Left cardiac atrium (tissue), 4 donors: ENCODE measurements at regions not wholly inside any gene's neighbourhood (a gene's known extent, or its start where the extent isn't known, plus 50 kb on each side); places are given as distances from the start of the nearest gene placed in this dataset.
"Not testable (repeated sequence)": the region's sequence is repeated elsewhere in the genome, so short reads cannot be mapped to it uniquely, and the experiment has no call there.

Experiments used
- ATAC-seq, 2 donors: fragments of 200-7000 bp; cut with Tn5 transposase; one replicate each; pipeline ENCODE4 v1.9.1; 2020; ENCODE audit warnings: mild to moderate bottlenecking in 2 of 2, moderate library complexity in 2 of 2
- DNase-seq: peaks from one replicate; pipeline ENCODE4 v3.0.0-alpha.2; 2020
- intact Hi-C, 2 donors: fragments of 100-400 bp; cut with DNase I; formaldehyde crosslinking; loops; one replicate each; pipeline versions ENCODE4 v1.14.1 to v1.15.1; 2022 to 2023
- donor health status: DM: no; HTN: yes; CAD: no.
- donor health status: DM: no; HTN: yes; CAD: no; lungs with severe emphysema.
- donor health status: DM: yes; HTN: yes; CAD: no.
- donor health status: Dilated cardiomyopathy.

- intact Hi-C loops = no loop called here
- no peak for ATAC-seq
Observed at GRCh38 chr11:37929100-37929653, 1331.1 kb upstream of the RAG2 start.

GRCh38 chr11:37926772-37927171 lies 1328.7 kb upstream of the RAG2 start:
- DNase-seq = no peak
- ATAC-seq = no peak
- intact Hi-C loops = no loop called here

More at GRCh38 chr11:37929100-37929653, 1331.1 kb upstream of the RAG2 start:
- no peak for DNase-seq

GRCh38 chr11:37916331-37916730 lies 1318.3 kb upstream of the RAG2 start:
- intact Hi-C loops = no loop called here
- ATAC-seq = no peak
- no peak for DNase-seq

- intact Hi-C loops = no loop called here
- no peak for DNase-seq
- ATAC-seq = no peak
Observed at GRCh38 chr11:37914859-37915258, 1316.8 kb upstream of the RAG2 start.

- intact Hi-C loops = no loop called here
- DNase-seq (no peak), ATAC-seq (peak; percentile 30 to 52)
Observed at GRCh38 chr11:37908219-37908548, 1310.1 kb upstream of the RAG2 start.

- ATAC-seq (peak in 1 of 2 donors; percentile 21), DNase-seq (no peak)
- intact Hi-C loops = no loop called here
Observed at GRCh38 chr11:37907436-37908218, 1309.6 kb upstream of the RAG2 start.

- intact Hi-C loops = no loop called here
- DNase-seq (no peak), ATAC-seq (no peak)
Observed at GRCh38 chr11:37905707-37906417, 1307.8 kb upstream of the RAG2 start.

GRCh38 chr11:37896016-37896415 lies 1298.0 kb upstream of the RAG2 start:
- ATAC-seq = no peak
- DNase-seq = no peak
- intact Hi-C loops = no loop called here

GRCh38 chr11:37881741-37882140 lies 1283.7 kb upstream of the RAG2 start:
- DNase-seq (no peak), ATAC-seq (no peak)
- intact Hi-C loops = no loop called here

- no peak for DNase-seq
- intact Hi-C loops = no loop called here
- ATAC-seq = no peak
Observed at GRCh38 chr11:37861671-37862070, 1263.6 kb upstream of the RAG2 start.

GRCh38 chr11:37858806-37859537 lies 1260.9 kb upstream of the RAG2 start:
- ATAC-seq, DNase-seq, intact Hi-C loops: not testable (repeated sequence)

- DNase-seq (no peak), ATAC-seq (no peak)
- intact Hi-C loops = no loop called here
Observed at GRCh38 chr11:37858398-37858797, 1260.4 kb upstream of the RAG2 start.

GRCh38 chr11:37857726-37858125 lies 1259.7 kb upstream of the RAG2 start:
- ATAC-seq (no peak), DNase-seq (no peak)
- intact Hi-C loops = no loop called here

- ATAC-seq (no peak), DNase-seq (no peak)
- intact Hi-C loops = no loop called here
Observed at GRCh38 chr11:37849706-37850105, 1251.7 kb upstream of the RAG2 start.

- DNase-seq = no peak
- intact Hi-C loops = no loop called here
- ATAC-seq = no peak
Observed at GRCh38 chr11:37843603-37844002, 1245.6 kb upstream of the RAG2 start.

GRCh38 chr11:37841016-37841415 lies 1243.0 kb upstream of the RAG2 start:
- ATAC-seq = no peak
- intact Hi-C loops = no loop called here
- no peak for DNase-seq

- intact Hi-C loops, ATAC-seq, DNase-seq: not testable (repeated sequence)
Observed at GRCh38 chr11:37840345-37840744, 1242.3 kb upstream of the RAG2 start.

- ATAC-seq (no peak), DNase-seq (no peak)
- intact Hi-C loops = no loop called here
Observed at GRCh38 chr11:37830529-37830928, 1232.5 kb upstream of the RAG2 start.

GRCh38 chr11:37817727-37818270 lies 1219.8 kb upstream of the RAG2 start:
- intact Hi-C loops = no loop called here
- DNase-seq = no peak
- no peak for ATAC-seq
